NB4 (cell line): ENCODE measurements at regions not wholly inside any gene's neighbourhood (a gene's known extent, or its start where the extent isn't known, plus 50 kb on each side); places are given as distances from the start of the nearest gene placed in this dataset.
A peak's percentile ranks its signal among the peaks of the same experiment; 100 is the strongest.

Experiments used
- DNase-seq: peaks from one replicate; pipeline ENCODE4 v3.0.0; 2010; ENCODE audit warnings: low read depth
- H3K4me3 ChIP-seq: one replicate; pipeline ENCODE4 v1.5.1; 2011; ENCODE audit warnings: mild to moderate bottlenecking, low read depth, low read length, moderate library complexity
- CTCF ChIP-seq: IDR thresholded peaks from one replicate; pipeline ENCODE4 v1.5.1; 2012; ENCODE audit warnings: low read depth, low read length
- MYC ChIP-seq: IDR thresholded peaks from 2 replicates; pipeline ENCODE4 v1.6.1; 2011; ENCODE audit warnings: low read depth, low read length
- POLR2A ChIP-seq: IDR thresholded peaks from 2 replicates; pipeline ENCODE4 v1.6.1; 2011; ENCODE audit warnings: mild to moderate bottlenecking; ENCODE audit not compliant: insufficient read length; ENCODE audit errors: extremely low read depth
- TF ChIP-seq, protein P1 (sequence below): IDR thresholded peaks from 2 replicates; pipeline ENCODE4 v1.6.1; 2011; ENCODE audit warnings: low read depth, low read length

DNA sequence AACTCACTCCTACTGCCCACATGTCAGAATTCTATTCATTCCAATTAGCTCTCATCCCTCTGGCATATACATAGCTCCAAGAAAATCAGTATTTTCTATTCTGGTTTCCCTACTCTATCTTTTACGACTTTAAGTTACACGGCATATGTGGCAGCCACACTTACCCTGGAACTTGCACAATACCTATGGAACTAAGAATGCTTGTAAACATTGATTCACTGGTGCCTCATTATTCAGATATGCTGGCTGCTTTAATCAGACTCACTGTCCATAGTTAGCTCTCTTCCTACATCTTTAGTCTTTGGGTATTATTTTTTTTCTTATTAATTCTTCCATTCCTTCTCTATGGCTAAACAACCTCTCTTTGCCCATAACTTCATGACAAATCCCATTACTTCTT lies 1519.9 kb upstream of the ACVR2A start:
- DNase-seq, result no peak
- H3K4me3 ChIP-seq, result no peak overlapping the region
- TF ChIP-seq, protein P1, sequence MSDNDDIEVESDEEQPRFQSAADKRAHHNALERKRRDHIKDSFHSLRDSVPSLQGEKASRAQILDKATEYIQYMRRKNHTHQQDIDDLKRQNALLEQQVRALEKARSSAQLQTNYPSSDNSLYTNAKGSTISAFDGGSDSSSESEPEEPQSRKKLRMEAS, result no peak
- no peak for TF ChIP-seq CTCF
- no peak for TF ChIP-seq MYC
- TF ChIP-seq POLR2A, result no peak

- no peak for TF ChIP-seq POLR2A
- TF ChIP-seq, protein P1, result no peak
- TF ChIP-seq MYC, result no peak
- TF ChIP-seq CTCF, result no peak
- DNase-seq, result no peak
- H3K4me3 ChIP-seq, result no peak overlapping the region
Observed at GRCh38 chr2:146323564-146323963, 1521.3 kb upstream of the ACVR2A start.

DNA sequence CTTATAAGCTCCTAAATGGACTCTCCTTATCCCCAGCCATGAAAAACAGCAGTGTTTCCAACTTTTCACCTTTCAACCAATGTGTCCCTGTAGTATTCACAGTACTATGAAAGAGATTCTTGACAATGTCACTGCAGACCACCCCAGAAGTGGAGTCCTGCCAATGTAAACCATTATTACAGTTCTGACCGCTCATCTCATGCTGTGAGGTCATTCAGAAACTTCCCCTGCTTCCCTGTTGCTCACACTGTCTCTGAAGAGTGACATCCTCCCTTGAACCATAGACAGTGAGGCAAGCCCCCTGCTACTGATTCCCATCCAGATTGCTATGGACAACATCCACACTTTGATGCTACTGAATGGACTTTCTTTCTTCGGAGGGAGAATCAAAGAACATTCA lies 1523.7 kb upstream of the ACVR2A start:
- no peak for DNase-seq
- H3K4me3 ChIP-seq, result no peak overlapping the region
- TF ChIP-seq MYC, result no peak
- TF ChIP-seq CTCF, result no peak
- TF ChIP-seq POLR2A, result no peak
- TF ChIP-seq, protein P1, result no peak

- no peak overlapping the region for H3K4me3 ChIP-seq
- TF ChIP-seq POLR2A, result no peak
- DNase-seq, result peak; percentile 50
Observed at GRCh38 chr2:146317959-146318358, 1526.9 kb upstream of the ACVR2A start.

DNA sequence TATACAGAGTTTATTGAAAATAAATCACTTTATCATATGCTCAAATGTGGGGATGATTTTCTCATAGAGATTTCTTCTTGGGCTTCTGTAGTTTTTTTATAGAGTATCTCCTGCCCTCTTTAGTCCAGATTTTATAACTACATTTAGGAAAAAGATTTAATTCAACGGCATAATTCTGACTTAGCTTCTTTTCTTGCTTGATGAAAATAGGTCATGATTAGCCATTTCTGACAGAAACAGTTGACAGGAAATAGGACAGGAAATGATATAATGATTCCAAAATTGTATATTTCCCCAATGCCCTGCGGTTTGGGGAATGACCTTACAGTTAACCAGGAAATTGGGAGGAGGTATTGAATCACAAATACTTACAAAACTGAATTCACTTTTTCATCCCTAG lies 1531.9 kb upstream of the ACVR2A start:
- peak; percentile 10 for DNase-seq
- no peak overlapping the region for H3K4me3 ChIP-seq
- TF ChIP-seq POLR2A, result no peak
- TF ChIP-seq MYC, result no peak
- TF ChIP-seq, protein P1, result no peak
- TF ChIP-seq CTCF, result no peak

DNA sequence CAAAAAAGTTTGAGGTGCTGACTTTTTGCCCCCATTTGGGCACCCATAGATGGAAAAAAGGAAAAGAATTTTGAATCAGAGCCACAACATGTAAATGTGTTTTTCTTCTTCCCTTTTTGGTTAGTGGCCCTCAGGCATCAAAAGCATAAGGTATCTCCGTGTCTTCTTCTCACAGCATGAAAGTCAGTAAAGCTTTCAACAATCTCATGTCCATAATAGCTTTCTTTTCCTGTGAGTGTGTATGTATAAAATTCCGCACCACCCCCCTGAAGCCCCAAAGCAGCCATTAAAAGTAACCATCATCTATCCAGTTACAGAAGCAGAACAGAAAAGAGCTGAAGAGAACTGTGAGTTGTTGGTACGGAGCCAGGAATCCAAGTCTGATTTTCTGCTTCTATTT lies 1539.7 kb upstream of the ACVR2A start:
- H3K4me3 ChIP-seq, result no peak overlapping the region
- DNase-seq, result no peak
- TF ChIP-seq, protein P1, result no peak
- TF ChIP-seq CTCF, result no peak
- no peak for TF ChIP-seq MYC
